ENCODE measurements at regions not wholly inside any gene's neighbourhood (a gene's known extent, or its start where the extent isn't known, plus 50 kb on each side); places are given as distances from the start of the nearest gene placed in this dataset.

DNA sequence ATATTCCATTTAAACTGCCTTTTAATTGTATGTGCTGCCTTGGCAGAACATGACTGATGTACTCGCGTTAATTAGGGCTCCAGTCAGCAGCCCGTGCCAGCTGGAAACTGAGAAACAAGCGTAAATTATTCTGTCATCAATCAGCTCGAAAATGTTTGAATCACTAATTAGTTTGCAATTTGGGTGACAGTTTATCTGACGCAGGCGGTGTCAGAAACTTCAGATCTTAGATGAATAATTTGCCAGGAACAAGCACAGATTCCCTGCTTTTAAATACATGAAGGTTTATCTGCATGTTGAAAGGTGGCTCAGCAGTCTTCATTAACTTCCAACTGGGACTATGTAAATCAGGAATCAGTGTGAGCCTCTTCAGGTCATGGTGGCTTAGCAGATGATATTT, 176.0 kb upstream of the TLE4 start:
- H3K27me3 ChIP-seq: no peaks in the 10 kb centered on the region
- no peak for TF ChIP-seq CTCF (IDR thresholded peaks at IDR 0.05)
- H3K4me1 ChIP-seq: no peaks in the 10 kb centered on the region
- no peak overlapping the region for H3K27ac ChIP-seq
- no peaks in the 10 kb centered on the region for H3K9me3 ChIP-seq
- no peak overlapping the region for H3K9ac ChIP-seq (ENCODE audit: low read depth in 2 of 2, low read length in 2 of 2)
- DNase-seq: no peak
- no peaks in the 10 kb centered on the region for H3K36me3 ChIP-seq
- intact Hi-C loops (cut with DNase I): no loop called here
- H3K4me3 ChIP-seq: no peak overlapping the region

GRCh38 chr9:79396168-79396567, 175.6 kb upstream of the TLE4 start:
- H3K9me3 ChIP-seq: no peaks in the 10 kb centered on the region
- no peaks in the 10 kb centered on the region for H3K36me3 ChIP-seq
- H3K27me3 ChIP-seq: no peaks in the 10 kb centered on the region
- H3K9ac ChIP-seq (ENCODE audit: low read depth in 2 of 2, low read length in 2 of 2): no peak overlapping the region
- TF ChIP-seq CTCF (IDR thresholded peaks at IDR 0.05): no peak
- H3K4me3 ChIP-seq: no peak overlapping the region
- intact Hi-C loops (cut with DNase I): no loop called here
- H3K4me1 ChIP-seq: no peaks in the 10 kb centered on the region
- H3K27ac ChIP-seq: no peak overlapping the region
- no peak for DNase-seq

- Histone ChIP-seq H3K4me1 (no peaks in the 10 kb centered on the region), H3K27me3 (no peaks in the 10 kb centered on the region), H3K9ac (ENCODE audit: low read depth in 2 of 2, low read length in 2 of 2) (no peak overlapping the region), H3K36me3 (no peaks in the 10 kb centered on the region), H3K9me3 (no peaks in the 10 kb centered on the region), H3K27ac (no peak overlapping the region), H3K4me3 (no peak overlapping the region)
- intact Hi-C loops (cut with DNase I): no loop called here
- TF ChIP-seq CTCF (IDR thresholded peaks at IDR 0.05): no peak
- no peak for DNase-seq
Measured at GRCh38 chr9:79403495-79403894, 168.3 kb upstream of the TLE4 start.

- H3K27ac ChIP-seq: no peak overlapping the region
- H3K4me1 ChIP-seq: no peaks in the 10 kb centered on the region
- DNase-seq: no peak
- no peaks in the 10 kb centered on the region for H3K9me3 ChIP-seq
- H3K36me3 ChIP-seq: no peaks in the 10 kb centered on the region
- no peak for TF ChIP-seq CTCF (IDR thresholded peaks at IDR 0.05)
- H3K27me3 ChIP-seq: no peaks in the 10 kb centered on the region
- H3K4me3 ChIP-seq: no peak overlapping the region
- no peak overlapping the region for H3K9ac ChIP-seq (ENCODE audit: low read depth in 2 of 2, low read length in 2 of 2)
- intact Hi-C loops (cut with DNase I): no loop called here
Measured at GRCh38 chr9:79408200-79408599, 163.6 kb upstream of the TLE4 start.

GRCh38 chr9:79408617-79409016, 163.1 kb upstream of the TLE4 start:
- H3K36me3 ChIP-seq: no peaks in the 10 kb centered on the region
- TF ChIP-seq CTCF (IDR thresholded peaks at IDR 0.05): no peak
- DNase-seq: no peak
- H3K4me3 ChIP-seq: no peak overlapping the region
- H3K9ac ChIP-seq (ENCODE audit: low read depth in 2 of 2, low read length in 2 of 2): no peak overlapping the region
- H3K27ac ChIP-seq: no peak overlapping the region
- no peaks in the 10 kb centered on the region for H3K27me3 ChIP-seq
- intact Hi-C loops (cut with DNase I): no loop called here
- no peaks in the 10 kb centered on the region for H3K9me3 ChIP-seq
- no peaks in the 10 kb centered on the region for H3K4me1 ChIP-seq

All from colonic mucosa (tissue), 4 donors.